ENCODE measurements at regions not wholly inside any gene's neighbourhood (a gene's known extent, or its start where the extent isn't known, plus 50 kb on each side); places are given as distances from the start of the nearest gene placed in this dataset.
"Not testable (repeated sequence)": the region's sequence is repeated elsewhere in the genome, so short reads cannot be mapped to it uniquely, and the experiment has no call there.

GRCh38 chr14:39548358-39548757, 116.1 kb upstream of the FBXO33 start:
- Mint-ChIP-seq H3K27me3 (no peaks in the 10 kb centered on the region), H3K27ac (no peak overlapping the region), H3K9me3 (peaks cover 0 to 49% (median 43%) of the 10 kb centered on the region in 8 donors), H3K4me1 (no peaks in the 10 kb centered on the region), H3K36me3 (peaks cover 0 to 3% of the 10 kb centered on the region in 2 donors), H3K4me3 (no peak overlapping the region)
- H3K9me3 ChIP-seq (ENCODE audit: control insufficient read depth in 1 of 2, low read length in 2 of 2) = no peaks in the 10 kb centered on the region
- no peak for DNase-seq
- no peak overlapping the region for H3K27ac ChIP-seq (ENCODE audit: low read depth, low read length)
- no peaks in the 10 kb centered on the region for H3K36me3 ChIP-seq (ENCODE audit: insufficient read depth, low read length)
- no peak overlapping the region for H3K4me3 ChIP-seq (ENCODE audit: low read length in 2 of 2)
- no peaks in the 10 kb centered on the region for H3K27me3 ChIP-seq (ENCODE audit: insufficient read depth, low read length)
- CTCF ChIA-PET (ENCODE audit: partially characterized antibody) = no interaction called here
- intact Hi-C loops (cut with micrococcal nuclease) = no loop called here
- H3K4me1 ChIP-seq (ENCODE audit: insufficient read depth, low read length) = no peaks in the 10 kb centered on the region
- POLR2A ChIA-PET (ENCODE audit: partially characterized antibody) = no interaction called here

- no peak overlapping the region for H3K4me3 ChIP-seq (ENCODE audit: low read length in 2 of 2)
- no peak overlapping the region for H3K27ac Mint-ChIP-seq
- H3K9me3 Mint-ChIP-seq = peaks cover 0 to 52% (median 42%) of the 10 kb centered on the region in 8 donors
- no peaks in the 10 kb centered on the region for H3K4me1 ChIP-seq (ENCODE audit: insufficient read depth, low read length)
- no peak overlapping the region for H3K27ac ChIP-seq (ENCODE audit: low read depth, low read length)
- no peaks in the 10 kb centered on the region for H3K27me3 ChIP-seq (ENCODE audit: insufficient read depth, low read length)
- no peaks in the 10 kb centered on the region for H3K4me1 Mint-ChIP-seq
- H3K9me3 ChIP-seq (ENCODE audit: control insufficient read depth in 1 of 2, low read length in 2 of 2) = no peaks in the 10 kb centered on the region
- intact Hi-C loops (cut with micrococcal nuclease) = no loop called here
- peaks cover 0 to 3% of the 10 kb centered on the region in 2 donors for H3K36me3 Mint-ChIP-seq
- H3K27me3 Mint-ChIP-seq = no peaks in the 10 kb centered on the region
- H3K4me3 Mint-ChIP-seq = no peak overlapping the region
- no peaks in the 10 kb centered on the region for H3K36me3 ChIP-seq (ENCODE audit: insufficient read depth, low read length)
- DNase-seq = no peak
- POLR2A ChIA-PET (ENCODE audit: partially characterized antibody) = no interaction called here
- CTCF ChIA-PET (ENCODE audit: partially characterized antibody) = no interaction called here
Measured at GRCh38 chr14:39547845-39548244, 115.6 kb upstream of the FBXO33 start.

- H3K9me3 Mint-ChIP-seq = peaks cover 0 to 32% (median 21%) of the 10 kb centered on the region in 8 donors
- Histone ChIP-seq H3K27me3 (ENCODE audit: insufficient read depth, low read length) (no peaks in the 10 kb centered on the region), H3K9me3 (ENCODE audit: control insufficient read depth in 1 of 2, low read length in 2 of 2) (no peaks in the 10 kb centered on the region), H3K4me1 (ENCODE audit: insufficient read depth, low read length) (no peaks in the 10 kb centered on the region), H3K36me3 (ENCODE audit: insufficient read depth, low read length) (no peaks in the 10 kb centered on the region), H3K27ac (ENCODE audit: low read depth, low read length) (no peak overlapping the region), H3K4me3 (ENCODE audit: low read length in 2 of 2) (no peak overlapping the region)
- peaks cover 2 to 9% of the 10 kb centered on the region in 2 donors for H3K36me3 Mint-ChIP-seq
- H3K4me1 Mint-ChIP-seq = no peaks in the 10 kb centered on the region
- no peak for DNase-seq
- intact Hi-C loops (cut with micrococcal nuclease) = no loop called here
- POLR2A ChIA-PET (ENCODE audit: partially characterized antibody) = no interaction called here
- no peak overlapping the region for H3K4me3 Mint-ChIP-seq
- H3K27ac Mint-ChIP-seq = no peak overlapping the region
- CTCF ChIA-PET (ENCODE audit: partially characterized antibody) = no interaction called here
- peaks cover 0 to 1% of the 10 kb centered on the region in 2 donors for H3K27me3 Mint-ChIP-seq
Measured at GRCh38 chr14:39505812-39506211, 73.6 kb upstream of the FBXO33 start.

DNA sequence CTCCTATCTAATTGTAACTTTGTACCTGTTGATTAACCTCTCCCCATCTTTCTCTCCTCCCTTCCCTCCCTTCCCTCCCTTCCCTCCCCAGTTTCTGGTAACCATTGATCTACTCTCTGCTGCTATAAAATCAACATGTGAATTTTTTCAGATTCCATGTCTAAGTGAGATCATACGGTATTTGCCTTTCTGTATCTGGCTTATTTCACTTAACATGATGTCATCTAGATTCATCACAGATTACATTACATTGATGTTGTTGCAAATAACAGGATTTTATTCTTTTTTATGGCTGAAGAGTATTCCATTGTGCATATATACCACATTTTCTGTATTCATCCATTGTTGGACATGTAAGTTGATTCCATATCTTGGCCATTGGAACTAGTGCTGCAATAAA, 68.0 kb upstream of the FBXO33 start:
- Histone ChIP-seq H3K4me3 (ENCODE audit: low read length in 2 of 2) (no peak overlapping the region), H3K4me1 (ENCODE audit: insufficient read depth, low read length) (no peaks in the 10 kb centered on the region), H3K27ac (ENCODE audit: low read depth, low read length) (no peak overlapping the region), H3K9me3 (ENCODE audit: control insufficient read depth in 1 of 2, low read length in 2 of 2) (no peaks in the 10 kb centered on the region), H3K27me3 (ENCODE audit: insufficient read depth, low read length) (no peaks in the 10 kb centered on the region), H3K36me3 (ENCODE audit: insufficient read depth, low read length) (no peaks in the 10 kb centered on the region)
- Mint-ChIP-seq H3K36me3 (no peaks in the 10 kb centered on the region), H3K27me3 (peaks cover 0 to 1% of the 10 kb centered on the region in 2 donors), H3K4me3 (no peak overlapping the region), H3K4me1 (no peaks in the 10 kb centered on the region), H3K27ac (no peak overlapping the region), H3K9me3 (peaks cover 0 to 22% (median 11%) of the 10 kb centered on the region in 8 donors)
- POLR2A ChIA-PET (ENCODE audit: partially characterized antibody) = no interaction called here
- intact Hi-C loops (cut with micrococcal nuclease) = no loop called here
- DNase-seq = no peak
- CTCF ChIA-PET (ENCODE audit: partially characterized antibody) = interaction anchor here (1.0 to 2.9 kb wide), 2 partner anchors 9 to 12 kb away, joined by 3 to 13 read pairs; no protein-coding TSS in a partner anchor

- no peaks in the 10 kb centered on the region for H3K36me3 ChIP-seq (ENCODE audit: insufficient read depth, low read length)
- H3K27me3 ChIP-seq (ENCODE audit: insufficient read depth, low read length) = no peaks in the 10 kb centered on the region
- H3K4me1 ChIP-seq (ENCODE audit: insufficient read depth, low read length) = no peaks in the 10 kb centered on the region
- DNase-seq = no peak
- Mint-ChIP-seq H3K27ac (no peak overlapping the region), H3K4me3 (no peak overlapping the region), H3K9me3 (peaks cover 0 to 22% (median 12%) of the 10 kb centered on the region in 8 donors), H3K36me3 (no peaks in the 10 kb centered on the region), H3K4me1 (no peaks in the 10 kb centered on the region), H3K27me3 (no peaks in the 10 kb centered on the region)
- H3K27ac ChIP-seq (ENCODE audit: low read depth, low read length) = no peak overlapping the region
- intact Hi-C loops (cut with micrococcal nuclease) = no loop called here
- H3K9me3 ChIP-seq (ENCODE audit: control insufficient read depth in 1 of 2, low read length in 2 of 2) = no peaks in the 10 kb centered on the region
- CTCF ChIA-PET (ENCODE audit: partially characterized antibody) = interaction anchor here (1.0 to 2.9 kb wide), 2 partner anchors 8 to 11 kb away, joined by 3 to 13 read pairs; no protein-coding TSS in a partner anchor
- H3K4me3 ChIP-seq (ENCODE audit: low read length in 2 of 2) = no peak overlapping the region
- POLR2A ChIA-PET (ENCODE audit: partially characterized antibody) = no interaction called here
Measured at GRCh38 chr14:39499514-39499913, 67.3 kb upstream of the FBXO33 start.

DNA sequence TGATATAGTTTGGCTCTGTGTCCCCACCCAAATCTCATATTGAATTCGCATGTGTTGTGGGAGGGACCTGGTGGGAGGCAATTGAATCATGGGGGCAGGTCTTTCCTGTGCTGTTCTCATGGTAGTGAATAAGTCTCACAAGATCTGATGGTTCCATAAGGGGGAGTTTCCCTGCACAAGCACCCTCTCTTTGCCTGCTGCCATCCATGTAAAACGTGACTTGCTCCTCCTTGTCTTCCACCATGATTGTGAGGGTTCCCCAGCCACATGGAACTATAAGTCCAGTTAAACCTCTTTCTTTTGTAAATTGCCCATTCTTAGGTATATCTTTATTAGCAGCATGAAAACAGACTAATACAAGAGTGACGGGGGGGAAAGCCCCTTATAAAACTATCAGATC, 65.4 kb upstream of the FBXO33 start:
- H3K4me1 Mint-ChIP-seq; H3K4me3 ChIP-seq (ENCODE audit: low read length in 2 of 2); H3K4me3 Mint-ChIP-seq; H3K36me3 Mint-ChIP-seq; H3K36me3 ChIP-seq (ENCODE audit: insufficient read depth, low read length); POLR2A ChIA-PET (ENCODE audit: partially characterized antibody); H3K27ac ChIP-seq (ENCODE audit: low read depth, low read length); H3K4me1 ChIP-seq (ENCODE audit: insufficient read depth, low read length); H3K27ac Mint-ChIP-seq; H3K9me3 ChIP-seq (ENCODE audit: control insufficient read depth in 1 of 2, low read length in 2 of 2); DNase-seq; H3K27me3 ChIP-seq (ENCODE audit: insufficient read depth, low read length); intact Hi-C loops (cut with micrococcal nuclease); H3K27me3 Mint-ChIP-seq: not testable (repeated sequence)
- H3K9me3 Mint-ChIP-seq = peaks cover 0 to 20% (median 11%) of the 10 kb centered on the region in 8 donors
- CTCF ChIA-PET (ENCODE audit: partially characterized antibody) = interaction anchor here (2.9 kb wide), 1 partner anchor 9 kb away, joined by 13 read pairs; no protein-coding TSS in a partner anchor

DNA sequence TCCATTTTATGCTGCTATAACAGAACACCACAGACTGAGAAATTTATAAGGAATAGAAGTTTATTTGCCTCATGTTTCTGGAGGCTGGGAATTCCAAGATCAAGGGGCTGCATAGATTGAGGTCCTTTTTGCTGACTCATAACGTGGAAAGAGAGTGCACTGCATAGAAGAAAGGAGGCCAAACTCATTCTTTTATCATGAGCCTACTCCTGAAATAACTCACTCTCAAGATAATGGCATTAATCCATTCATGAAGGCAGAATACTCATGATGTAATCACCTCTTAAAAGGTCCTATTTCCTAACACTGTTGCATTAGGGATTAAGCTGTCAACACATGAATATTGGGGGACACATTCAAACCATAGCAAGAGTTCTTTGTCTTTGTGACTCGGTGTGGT, 60.0 kb upstream of the FBXO33 start:
- no peak overlapping the region for H3K27ac Mint-ChIP-seq

DNA sequence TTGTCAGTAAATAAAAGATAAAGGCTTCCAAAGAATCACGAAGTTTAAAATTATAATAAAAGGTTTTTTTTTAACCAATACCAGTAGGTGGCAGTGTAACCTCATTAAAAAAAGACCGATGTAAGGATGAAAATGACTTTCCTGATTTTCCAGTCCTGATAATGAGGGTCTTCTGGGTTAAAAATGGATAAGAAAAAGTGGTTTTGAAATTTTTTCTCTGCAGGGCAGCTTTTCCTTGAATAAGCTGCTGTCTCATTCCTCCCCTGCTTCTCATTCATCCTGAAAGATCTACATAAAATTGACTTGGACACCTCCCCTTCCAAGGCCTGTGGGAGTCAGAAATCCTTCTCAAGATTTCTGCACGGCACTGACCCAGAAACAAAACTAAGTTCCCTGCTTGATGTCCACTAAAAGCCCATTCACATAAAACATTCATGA, 58.9 kb upstream of the FBXO33 start:
- Mint-ChIP-seq H3K9me3 (peaks cover 0 to 9% (median 6%) of the 10 kb centered on the region in 8 donors), H3K36me3 (no peaks in the 10 kb centered on the region), H3K4me3 (peak overlapping the region in 1 of 8 donors; percentile 50), H3K27ac (peak overlapping the region in 1 of 7 donors; percentile 8), H3K4me1 (no peaks in the 10 kb centered on the region), H3K27me3 (no peaks in the 10 kb centered on the region)
- Histone ChIP-seq H3K27me3 (ENCODE audit: insufficient read depth, low read length) (no peaks in the 10 kb centered on the region), H3K9me3 (ENCODE audit: control insufficient read depth in 1 of 2, low read length in 2 of 2) (no peaks in the 10 kb centered on the region), H3K4me3 (ENCODE audit: low read length in 2 of 2) (no peak overlapping the region), H3K4me1 (ENCODE audit: insufficient read depth, low read length) (no peaks in the 10 kb centered on the region), H3K27ac (ENCODE audit: low read depth, low read length) (no peak overlapping the region), H3K36me3 (ENCODE audit: insufficient read depth, low read length) (no peaks in the 10 kb centered on the region)
- intact Hi-C loops (cut with micrococcal nuclease) = no loop called here
- ChIA-PET CTCF (ENCODE audit: partially characterized antibody) (interaction anchor here (0.6 kb wide), 1 partner anchor 9 kb away, joined by 3 read pairs; no protein-coding TSS in a partner anchor), POLR2A (ENCODE audit: partially characterized antibody) (no interaction called here)
- DNase-seq = peak in 4 of 5 donors; percentile 26 to 37 (median 30)

More for the DNA sequence above, 60.0 kb upstream of the FBXO33 start:
- H3K36me3 Mint-ChIP-seq = no peaks in the 10 kb centered on the region
- H3K4me3 ChIP-seq (ENCODE audit: low read length in 2 of 2) = no peak overlapping the region
- no peak for DNase-seq
- no peaks in the 10 kb centered on the region for H3K4me1 Mint-ChIP-seq
- ChIA-PET CTCF (ENCODE audit: partially characterized antibody) (no interaction called here), POLR2A (ENCODE audit: partially characterized antibody) (no interaction called here)
- peaks cover 0 to 13% (median 7%) of the 10 kb centered on the region in 8 donors for H3K9me3 Mint-ChIP-seq
- H3K4me3 Mint-ChIP-seq = no peak overlapping the region
- no peaks in the 10 kb centered on the region for H3K9me3 ChIP-seq (ENCODE audit: control insufficient read depth in 1 of 2, low read length in 2 of 2)
- H3K27me3 Mint-ChIP-seq = no peaks in the 10 kb centered on the region
- H3K36me3 ChIP-seq (ENCODE audit: insufficient read depth, low read length) = no peaks in the 10 kb centered on the region
- intact Hi-C loops (cut with micrococcal nuclease) = no loop called here
- H3K27me3 ChIP-seq (ENCODE audit: insufficient read depth, low read length) = no peaks in the 10 kb centered on the region
- no peaks in the 10 kb centered on the region for H3K4me1 ChIP-seq (ENCODE audit: insufficient read depth, low read length)
- H3K27ac ChIP-seq (ENCODE audit: low read depth, low read length) = no peak overlapping the region

Measured in CD4-positive, alpha-beta memory T cell (primary cell).